HCT116 (cell line): ENCODE measurements at regions not wholly inside any gene's neighbourhood (a gene's known extent, or its start where the extent isn't known, plus 50 kb on each side); places are given as distances from the start of the nearest gene placed in this dataset.

Experiments
- ATAC-seq: fragments of 200-7000 bp; cut with Tn5 transposase; 2 replicates; pipeline ENCODE4 v1.9.1; 2020; ENCODE audit warnings: mild to moderate bottlenecking, moderate library complexity
- BruUV-seq: library from RNA; stranded (reverse); fragments of 400-500 nt; replicated peaks from 2 replicates; lab custom pipeline; 2021; lab: Mats Ljungman, UMichigan
- CTCF ChIA-PET: fragments of 300-600 bp; sonication (Branson Sonifier 250); formaldehyde crosslinking; loops from one replicate; lab custom pipeline; 2021; ENCODE audit warnings: antibody characterized with exemption; lab: Charles Lee
- POLR2A ChIA-PET: fragments of 300-600, 350-600 bp; sonication (Branson Sonifier 250); formaldehyde crosslinking; loops from one replicate; lab custom pipeline; 2021; ENCODE audit warnings: antibody characterized with exemption; lab: Charles Lee
- RAD21 ChIA-PET, 2 experiments: fragments of 300-600 bp; sonication (Branson Sonifier 250); formaldehyde crosslinking; loops; one replicate each; lab custom pipeline; 2023; ENCODE audit warnings: low total read pairs in 2 of 2; ENCODE audit not compliant: uncharacterized antibody in 2 of 2, unreplicated experiment in 2 of 2, low non-redundant PET in 1 of 2; lab: Charles Lee
- DNase-seq: peaks from one replicate; pipeline ENCODE4 v3.0.0-alpha.2; 2010; ENCODE audit warnings: low read depth, low spot score
- H2AFZ ChIP-seq: fragments of 200-600 bp; shearing (Covaris generic), sonication (generic); 2 replicates; pipeline ENCODE4 v1.6.1; 2017; ENCODE audit warnings: low read depth, mixed run types, mixed read lengths, antibody characterized with exemption, low read length; ENCODE audit not compliant: poor library complexity, severe bottlenecking
- H3K27ac ChIP-seq: 2 replicates; pipeline ENCODE4 v1.5.1; 2012; ENCODE audit warnings: low read depth, low read length
- H3K27me3 ChIP-seq: fragments of 200-600 bp; sonication (generic); 2 replicates; pipeline ENCODE4 v1.6.1; 2016; ENCODE audit warnings: mixed run types, low read length, mixed read lengths; ENCODE audit not compliant: insufficient read depth
- H3K36me3 ChIP-seq, 2 experiments: fragments of 200-500 bp in 1 of 2; fragments of 200-600 bp in 1 of 2; sonication (Bioruptor generic) in 1 of 2; sonication (generic) in 1 of 2; 2 replicates each; pipeline versions ENCODE4 v1.5.1 to v1.6.1; 2014 to 2016; ENCODE audit warnings: low read length in 2 of 2, inconsistent platforms in 1 of 2, mixed read lengths in 1 of 2, mixed run types in 1 of 2; ENCODE audit not compliant: insufficient read depth in 2 of 2, control insufficient read depth in 1 of 2
- H3K4me1 ChIP-seq, 2 experiments: fragments of 200-600 bp in 1 of 2; sonication (generic) in 1 of 2; 2 replicates each; pipeline versions ENCODE4 v1.5.1 to v1.6.1; 2012 to 2017; ENCODE audit warnings: low read length in 2 of 2, inconsistent platforms in 1 of 2, mild to moderate bottlenecking in 1 of 2, mixed read lengths in 1 of 2, mixed run types in 1 of 2, moderate library complexity in 1 of 2; ENCODE audit not compliant: insufficient read depth in 2 of 2, control insufficient read depth in 1 of 2
- H3K4me2 ChIP-seq: fragments of 200-600 bp; sonication (generic); 2 replicates; pipeline ENCODE4 v1.6.1; 2017; ENCODE audit warnings: mixed run types, low read length, mixed read lengths
- H3K4me3 ChIP-seq, 2 experiments: fragments of 200-600 bp in 1 of 2; sonication (generic) in 1 of 2; replicated peaks in 1 of 2; 2 replicates each; pipeline ENCODE4 v1.5.1; 2011 to 2016; ENCODE audit warnings: low read length in 2 of 2, control low read depth in 1 of 2, low read depth in 1 of 2, mild to moderate bottlenecking in 1 of 2, mixed read lengths in 1 of 2, mixed run types in 1 of 2
- H3K79me2 ChIP-seq: fragments of 200-600 bp; sonication (generic); 2 replicates; pipeline ENCODE4 v1.6.1; 2017; ENCODE audit warnings: mild to moderate bottlenecking, mixed run types, low read length, moderate library complexity, mixed read lengths; ENCODE audit not compliant: insufficient read depth
- H3K9ac ChIP-seq: fragments of 200-600 bp; sonication (generic); 2 replicates; pipeline ENCODE4 v1.6.1; 2016; ENCODE audit warnings: low read length, mixed read lengths
- H3K9me2 ChIP-seq: fragments of 200-600 bp; sonication (generic), shearing (Covaris generic); 2 replicates; pipeline ENCODE4 v1.6.1; 2017; ENCODE audit warnings: mixed run types, mild to moderate bottlenecking, moderate library complexity; ENCODE audit not compliant: insufficient read depth
- H3K9me3 ChIP-seq, 2 experiments: fragments of 200-500 bp in 1 of 2; fragments of 200-600 bp in 1 of 2; sonication (Bioruptor generic) in 1 of 2; sonication (generic) in 1 of 2; 2 replicates each; pipeline ENCODE4 v1.6.1; 2014 to 2017; ENCODE audit warnings: low read length in 2 of 2, mixed read lengths in 2 of 2, inconsistent platforms in 1 of 2, low read depth in 1 of 2, mild to moderate bottlenecking in 1 of 2, mixed run types in 1 of 2, moderate library complexity in 1 of 2; ENCODE audit not compliant: control insufficient read depth in 1 of 2, insufficient read depth in 1 of 2
- H4K20me1 ChIP-seq: fragments of 200-600 bp; sonication (generic), shearing (Covaris generic); 2 replicates; pipeline ENCODE4 v1.6.1; 2017; ENCODE audit warnings: mixed run types, mild to moderate bottlenecking, moderate library complexity; ENCODE audit not compliant: insufficient read depth
- CBX3 ChIP-seq: IDR thresholded peaks from 2 replicates; pipeline ENCODE4 v1.6.1; 2012; ENCODE audit warnings: low read depth
- ELF1 ChIP-seq: IDR thresholded peaks from 2 replicates; pipeline ENCODE4 v1.6.1; 2012; ENCODE audit warnings: low read depth, borderline replicate concordance
- FOSL1 ChIP-seq: IDR thresholded peaks from 2 replicates; pipeline ENCODE4 v1.6.1; 2012; ENCODE audit warnings: low read depth
- JUND ChIP-seq: IDR thresholded peaks from 2 replicates; pipeline ENCODE4 v1.6.1; 2012
- POLR2A ChIP-seq: IDR thresholded peaks from 2 replicates; pipeline ENCODE4 v1.7.0; 2011; ENCODE audit warnings: borderline replicate concordance; ENCODE audit not compliant: insufficient read depth, insufficient read length; ENCODE audit errors: extremely low read depth
- POLR2AphosphoS5 ChIP-seq: IDR thresholded peaks from 2 replicates; pipeline ENCODE4 v1.6.1; 2011; ENCODE audit warnings: mild to moderate bottlenecking, low read depth, low read length, moderate library complexity
- SIN3A ChIP-seq: IDR thresholded peaks from 2 replicates; pipeline ENCODE4 v1.6.1; 2012; ENCODE audit warnings: low read depth
- SP1 ChIP-seq: IDR thresholded peaks from 2 replicates; pipeline ENCODE4 v1.6.1; 2012; ENCODE audit warnings: low read depth
- SRF ChIP-seq: IDR thresholded peaks from 2 replicates; pipeline ENCODE4 v1.6.1; 2012; ENCODE audit warnings: low read depth
- YY1 ChIP-seq: IDR thresholded peaks from 2 replicates; pipeline ENCODE4 v1.6.1; 2011; ENCODE audit warnings: low read length, low read depth, moderate library complexity, mild to moderate bottlenecking; ENCODE audit not compliant: insufficient replicate concordance; ENCODE audit errors: extremely low read depth
- ZFX ChIP-seq: fragments of 450-650 bp; IDR thresholded peaks from 2 replicates; pipeline ENCODE4 v1.6.1; 2017
- intact Hi-C: fragments of 100-400 bp; cut with micrococcal nuclease; formaldehyde crosslinking; loops from 2 replicates; pipeline ENCODE4 v1.10.0; 2022
- TF ChIP-seq, protein P1 (sequence below), 3 experiments: fragments of 200-600 bp in 1 of 3; sonication (generic) in 1 of 3; IDR thresholded peaks in 2 of 3; conservative IDR thresholded peaks in 1 of 3; 2 replicates each; pipeline ENCODE4 v1.5.1; 2012 to 2017; ENCODE audit warnings: low read depth in 2 of 3, low read length in 2 of 3, antibody characterized with exemption in 1 of 3, borderline replicate concordance in 1 of 3, control low read depth in 1 of 3, mild to moderate bottlenecking in 1 of 3, mixed read lengths in 1 of 3, mixed run types in 1 of 3, moderate library complexity in 1 of 3; ENCODE audit not compliant: insufficient read depth in 1 of 3
- TF ChIP-seq, protein P2 (sequence below): IDR thresholded peaks from 2 replicates; pipeline ENCODE4 v1.6.1; 2012; ENCODE audit warnings: low read depth
- TF ChIP-seq, protein P3 (sequence below): IDR thresholded peaks from 2 replicates; pipeline ENCODE4 v1.6.1; 2011; ENCODE audit warnings: mild to moderate bottlenecking, low read length, moderate library complexity; ENCODE audit not compliant: insufficient replicate concordance; ENCODE audit errors: extremely low read depth
- TF ChIP-seq, protein P4 (sequence below): IDR thresholded peaks from 2 replicates; pipeline ENCODE4 v1.6.1; 2012

DNA sequence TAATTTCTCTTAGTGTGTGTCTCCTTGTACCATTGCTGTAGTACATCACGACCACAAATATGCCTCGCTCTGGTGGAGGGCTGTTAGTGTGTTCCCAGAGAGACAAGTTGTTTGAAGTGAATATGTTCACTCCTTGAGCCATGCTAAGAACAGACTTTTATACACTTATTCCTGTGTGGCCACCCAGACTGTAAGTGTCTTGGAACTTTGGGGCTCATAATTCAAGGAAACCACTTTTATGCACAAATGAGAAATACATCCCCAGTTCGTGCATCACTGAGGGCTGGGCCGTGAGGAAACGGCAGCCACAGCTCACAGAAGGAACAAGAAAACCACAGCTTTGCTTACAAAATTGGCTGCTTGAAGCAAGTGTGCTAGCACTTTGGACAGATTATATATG lies 362.2 kb upstream of the DDHD1 start:
- Histone ChIP-seq H3K27me3 (no peaks in the 10 kb centered on the region), H3K9me3 (no peaks in the 10 kb centered on the region), H3K4me3 (no peak overlapping the region), H3K36me3 (no peaks in the 10 kb centered on the region), H3K27ac (no peak overlapping the region), H2AFZ (no peak overlapping the region), H3K9me2 (no peaks in the 10 kb centered on the region), H4K20me1 (no peaks in the 10 kb centered on the region), H3K9ac (no peak overlapping the region), H3K4me1 (peaks cover 0 to 10% of the 10 kb centered on the region in 2 experiments; a peak in 1 of 4 replicates), H3K79me2 (no peaks in the 10 kb centered on the region), H3K4me2 (no peak overlapping the region)
- ChIA-PET RAD21 (no interaction called here), POLR2A (no interaction called here), CTCF (no interaction called here)
- ATAC-seq (no peak), DNase-seq (no peak)
- no TSS peak for BruUV-seq
- intact Hi-C loops: no loop called here
- TF ChIP-seq FOSL1 (no peak), SRF (no peak), ZFX (no peak)

DNA sequence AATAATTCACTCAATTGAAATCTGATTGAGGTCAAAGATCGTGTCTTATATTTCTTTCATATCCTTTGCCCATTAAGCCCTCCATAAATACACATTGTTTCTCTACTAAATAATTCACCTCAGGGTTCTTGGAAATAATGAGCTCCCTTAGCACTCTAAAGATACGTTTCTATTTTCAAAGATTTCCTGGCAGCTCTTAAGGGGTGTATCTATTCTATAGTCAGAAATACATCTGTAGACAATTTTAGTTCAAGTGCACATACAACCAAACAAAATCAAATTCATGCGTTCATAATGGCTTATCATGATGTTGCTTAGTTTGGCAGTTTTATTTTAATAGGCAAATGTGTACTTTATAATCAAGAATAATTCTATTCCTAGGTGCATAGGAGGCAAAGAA lies 361.1 kb upstream of the DDHD1 start:
- CTCF ChIA-PET: no interaction called here
- TF ChIP-seq CBX3 (no peak), ELF1 (no peak), YY1 (no peak), SP1 (no peak), POLR2AphosphoS5 (no peak), SIN3A (no peak), POLR2A (no peak), JUND (no peak)
- TF ChIP-seq, protein P1, sequence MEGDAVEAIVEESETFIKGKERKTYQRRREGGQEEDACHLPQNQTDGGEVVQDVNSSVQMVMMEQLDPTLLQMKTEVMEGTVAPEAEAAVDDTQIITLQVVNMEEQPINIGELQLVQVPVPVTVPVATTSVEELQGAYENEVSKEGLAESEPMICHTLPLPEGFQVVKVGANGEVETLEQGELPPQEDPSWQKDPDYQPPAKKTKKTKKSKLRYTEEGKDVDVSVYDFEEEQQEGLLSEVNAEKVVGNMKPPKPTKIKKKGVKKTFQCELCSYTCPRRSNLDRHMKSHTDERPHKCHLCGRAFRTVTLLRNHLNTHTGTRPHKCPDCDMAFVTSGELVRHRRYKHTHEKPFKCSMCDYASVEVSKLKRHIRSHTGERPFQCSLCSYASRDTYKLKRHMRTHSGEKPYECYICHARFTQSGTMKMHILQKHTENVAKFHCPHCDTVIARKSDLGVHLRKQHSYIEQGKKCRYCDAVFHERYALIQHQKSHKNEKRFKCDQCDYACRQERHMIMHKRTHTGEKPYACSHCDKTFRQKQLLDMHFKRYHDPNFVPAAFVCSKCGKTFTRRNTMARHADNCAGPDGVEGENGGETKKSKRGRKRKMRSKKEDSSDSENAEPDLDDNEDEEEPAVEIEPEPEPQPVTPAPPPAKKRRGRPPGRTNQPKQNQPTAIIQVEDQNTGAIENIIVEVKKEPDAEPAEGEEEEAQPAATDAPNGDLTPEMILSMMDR (IDR thresholded peaks at IDR 0.05 in 2 of 3, conservative IDR thresholded peaks at IDR 0.05 in 1 of 3; ENCODE audit: borderline replicate concordance in 1 of 3, insufficient read depth in 1 of 3, low read depth in 2 of 3, low read length in 2 of 3): no peak
- TF ChIP-seq, protein P2, sequence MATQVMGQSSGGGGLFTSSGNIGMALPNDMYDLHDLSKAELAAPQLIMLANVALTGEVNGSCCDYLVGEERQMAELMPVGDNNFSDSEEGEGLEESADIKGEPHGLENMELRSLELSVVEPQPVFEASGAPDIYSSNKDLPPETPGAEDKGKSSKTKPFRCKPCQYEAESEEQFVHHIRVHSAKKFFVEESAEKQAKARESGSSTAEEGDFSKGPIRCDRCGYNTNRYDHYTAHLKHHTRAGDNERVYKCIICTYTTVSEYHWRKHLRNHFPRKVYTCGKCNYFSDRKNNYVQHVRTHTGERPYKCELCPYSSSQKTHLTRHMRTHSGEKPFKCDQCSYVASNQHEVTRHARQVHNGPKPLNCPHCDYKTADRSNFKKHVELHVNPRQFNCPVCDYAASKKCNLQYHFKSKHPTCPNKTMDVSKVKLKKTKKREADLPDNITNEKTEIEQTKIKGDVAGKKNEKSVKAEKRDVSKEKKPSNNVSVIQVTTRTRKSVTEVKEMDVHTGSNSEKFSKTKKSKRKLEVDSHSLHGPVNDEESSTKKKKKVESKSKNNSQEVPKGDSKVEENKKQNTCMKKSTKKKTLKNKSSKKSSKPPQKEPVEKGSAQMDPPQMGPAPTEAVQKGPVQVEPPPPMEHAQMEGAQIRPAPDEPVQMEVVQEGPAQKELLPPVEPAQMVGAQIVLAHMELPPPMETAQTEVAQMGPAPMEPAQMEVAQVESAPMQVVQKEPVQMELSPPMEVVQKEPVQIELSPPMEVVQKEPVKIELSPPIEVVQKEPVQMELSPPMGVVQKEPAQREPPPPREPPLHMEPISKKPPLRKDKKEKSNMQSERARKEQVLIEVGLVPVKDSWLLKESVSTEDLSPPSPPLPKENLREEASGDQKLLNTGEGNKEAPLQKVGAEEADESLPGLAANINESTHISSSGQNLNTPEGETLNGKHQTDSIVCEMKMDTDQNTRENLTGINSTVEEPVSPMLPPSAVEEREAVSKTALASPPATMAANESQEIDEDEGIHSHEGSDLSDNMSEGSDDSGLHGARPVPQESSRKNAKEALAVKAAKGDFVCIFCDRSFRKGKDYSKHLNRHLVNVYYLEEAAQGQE: no peak
- TF ChIP-seq, protein P3, sequence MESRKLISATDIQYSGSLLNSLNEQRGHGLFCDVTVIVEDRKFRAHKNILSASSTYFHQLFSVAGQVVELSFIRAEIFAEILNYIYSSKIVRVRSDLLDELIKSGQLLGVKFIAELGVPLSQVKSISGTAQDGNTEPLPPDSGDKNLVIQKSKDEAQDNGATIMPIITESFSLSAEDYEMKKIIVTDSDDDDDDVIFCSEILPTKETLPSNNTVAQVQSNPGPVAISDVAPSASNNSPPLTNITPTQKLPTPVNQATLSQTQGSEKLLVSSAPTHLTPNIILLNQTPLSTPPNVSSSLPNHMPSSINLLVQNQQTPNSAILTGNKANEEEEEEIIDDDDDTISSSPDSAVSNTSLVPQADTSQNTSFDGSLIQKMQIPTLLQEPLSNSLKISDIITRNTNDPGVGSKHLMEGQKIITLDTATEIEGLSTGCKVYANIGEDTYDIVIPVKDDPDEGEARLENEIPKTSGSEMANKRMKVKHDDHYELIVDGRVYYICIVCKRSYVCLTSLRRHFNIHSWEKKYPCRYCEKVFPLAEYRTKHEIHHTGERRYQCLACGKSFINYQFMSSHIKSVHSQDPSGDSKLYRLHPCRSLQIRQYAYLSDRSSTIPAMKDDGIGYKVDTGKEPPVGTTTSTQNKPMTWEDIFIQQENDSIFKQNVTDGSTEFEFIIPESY: no peak
- TF ChIP-seq, protein P4, sequence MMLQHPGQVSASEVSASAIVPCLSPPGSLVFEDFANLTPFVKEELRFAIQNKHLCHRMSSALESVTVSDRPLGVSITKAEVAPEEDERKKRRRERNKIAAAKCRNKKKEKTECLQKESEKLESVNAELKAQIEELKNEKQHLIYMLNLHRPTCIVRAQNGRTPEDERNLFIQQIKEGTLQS: no peak

More for the DNA sequence above, 361.1 kb upstream of the DDHD1 start:
- Histone ChIP-seq H3K36me3 (no peaks in the 10 kb centered on the region), H3K4me2 (no peak overlapping the region), H3K9me3 (no peaks in the 10 kb centered on the region), H3K9me2 (no peaks in the 10 kb centered on the region), H3K27ac (no peak overlapping the region), H3K4me3 (no peak overlapping the region), H3K27me3 (no peaks in the 10 kb centered on the region), H3K4me1 (peaks cover 0 to 12% of the 10 kb centered on the region in 2 experiments; a peak in 1 of 4 replicates), H2AFZ (no peak overlapping the region), H3K9ac (no peak overlapping the region), H3K79me2 (no peaks in the 10 kb centered on the region), H4K20me1 (no peaks in the 10 kb centered on the region)
- ATAC-seq: no peak
- intact Hi-C loops: no loop called here
- no TSS peak for BruUV-seq
- no peak for DNase-seq
- POLR2A ChIA-PET: no interaction called here
- RAD21 ChIA-PET: no interaction called here
